CD4-positive, alpha-beta T cell (primary cell): ENCODE measurements at regions not wholly inside any gene's neighbourhood (a gene's known extent, or its start where the extent isn't known, plus 50 kb on each side); places are given as distances from the start of the nearest gene placed in this dataset.

Experiments
- ATAC-seq: fragments of 200-7000 bp; cut with Tn5 transposase; one replicate; pipeline ENCODE4 v1.10.0; 2022; ENCODE audit warnings: mild to moderate bottlenecking; ENCODE audit not compliant: poor library complexity
- CTCF ChIA-PET: fragments of 350-600 bp; sonication (Branson Sonifier 250); formaldehyde crosslinking; loops from one replicate; lab custom pipeline; 2021; ENCODE audit warnings: antibody characterized with exemption, inconsistent platforms; lab: Charles Lee
- POLR2A ChIA-PET: fragments of 350-600 bp; sonication (Branson Sonifier 250); formaldehyde crosslinking; loops from one replicate; lab custom pipeline; 2021; ENCODE audit warnings: antibody characterized with exemption, inconsistent platforms; lab: Charles Lee
- DNase-seq, 14 experiments: peaks; one replicate each; pipeline ENCODE4 v3.0.0-alpha.2; 2013 to 2020; ENCODE audit warnings: mixed read lengths in 2 of 14
- H3K27ac ChIP-seq, 2 donors: one replicate each; pipeline versions ENCODE4 v1.5.1 to v1.7.0; 2013; ENCODE audit warnings: low read length in 2 of 2, low read depth in 1 of 2, mild to moderate bottlenecking in 1 of 2
- H3K27me3 ChIP-seq, 2 experiments: 1 replicate in 1 of 2; 2 replicates in 1 of 2; pipeline versions ENCODE4 v1.6.1 to v1.7.0; 2013; ENCODE audit warnings: low read length in 2 of 2, control low read depth in 1 of 2, mild to moderate bottlenecking in 1 of 2, moderate library complexity in 1 of 2; ENCODE audit not compliant: insufficient read depth in 2 of 2, control insufficient read depth in 1 of 2
- H3K36me3 ChIP-seq: one replicate; pipeline ENCODE4 v1.6.1; 2013; ENCODE audit warnings: low read length, control low read depth; ENCODE audit not compliant: insufficient read depth
- H3K4me1 ChIP-seq: one replicate; pipeline ENCODE4 v1.6.1; 2013; ENCODE audit warnings: low read length, control low read depth; ENCODE audit not compliant: insufficient read depth
- H3K4me3 ChIP-seq: one replicate; pipeline ENCODE4 v1.5.1; 2013; ENCODE audit warnings: mild to moderate bottlenecking, low read length, moderate library complexity
- H3K9me3 ChIP-seq, 2 experiments: 1 replicate in 1 of 2; 2 replicates in 1 of 2; pipeline versions ENCODE4 v1.6.1 to v1.7.0; 2013; ENCODE audit warnings: low read length in 2 of 2, mild to moderate bottlenecking in 2 of 2, control low read depth in 1 of 2, moderate library complexity in 1 of 2; ENCODE audit not compliant: control insufficient read depth in 1 of 2, insufficient read depth in 1 of 2
- H3K27ac Mint-ChIP-seq: one replicate; pipeline ENCODE4 v1.8.0; 2020; ENCODE audit warnings: mixed read lengths
- H3K27me3 Mint-ChIP-seq: one replicate; pipeline ENCODE4 v1.8.0; 2021; ENCODE audit warnings: mixed read lengths
- H3K36me3 Mint-ChIP-seq: one replicate; pipeline ENCODE4 v1.8.0; 2021; ENCODE audit warnings: low read depth, mixed read lengths
- H3K4me1 Mint-ChIP-seq: one replicate; pipeline ENCODE4 v1.8.0; 2021; ENCODE audit warnings: low read depth, mixed read lengths
- H3K4me3 Mint-ChIP-seq: one replicate; pipeline ENCODE4 v1.8.0; 2020; ENCODE audit warnings: mild to moderate bottlenecking, mixed read lengths
- H3K9me3 Mint-ChIP-seq: one replicate; pipeline ENCODE4 v1.8.0; 2020; ENCODE audit warnings: mixed read lengths
- intact Hi-C, 2 experiments: fragments of 100-400 bp; cut with DNase I in 1 of 2; cut with micrococcal nuclease in 1 of 2; formaldehyde crosslinking; loops; one replicate each; pipeline versions ENCODE4 v1.15.1 to v1.9.0; 2023 to 2025; cut with DNase I, micrococcal nuclease
- TF ChIP-seq, protein P1 (sequence below): fragments of 200-600 bp; IDR thresholded peaks from one replicate; pipeline ENCODE4 v1.8.0; 2022; ENCODE audit warnings: antibody characterized with exemption, mild to moderate bottlenecking

DNA sequence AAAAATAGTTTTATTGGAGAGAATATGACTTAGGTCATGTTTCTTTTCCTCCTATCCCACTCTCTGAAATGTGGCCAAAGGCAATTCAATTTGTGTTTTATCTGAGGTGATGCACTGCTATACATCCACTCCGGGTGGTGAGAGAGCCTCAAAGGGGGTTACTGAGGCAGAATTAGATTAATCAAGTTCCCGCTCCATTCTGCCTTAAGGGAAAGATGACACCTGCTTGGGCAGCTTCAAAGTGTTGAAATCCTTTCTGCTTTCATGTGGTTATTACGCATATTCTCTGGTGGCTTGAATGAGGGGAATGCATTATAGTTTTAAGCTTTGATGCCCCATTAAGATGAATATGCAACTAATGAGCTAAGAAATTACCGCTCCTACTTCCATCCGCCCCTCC is 213.0 kb upstream of the TMEFF2 start:
- H3K27ac Mint-ChIP-seq, result no peak overlapping the region
- Histone ChIP-seq H3K36me3 (no peaks in the 10 kb centered on the region), H3K4me3 (no peak overlapping the region), H3K4me1 (no peaks in the 10 kb centered on the region), H3K9me3 (no peaks in the 10 kb centered on the region), H3K27ac (no peak overlapping the region), H3K27me3 (no peaks in the 10 kb centered on the region)
- ChIA-PET POLR2A (no interaction called here), CTCF (no interaction called here)
- H3K27me3 Mint-ChIP-seq, result no peaks in the 10 kb centered on the region
- ATAC-seq, result no peak
- no peak overlapping the region for H3K4me3 Mint-ChIP-seq
- TF ChIP-seq, protein P1, sequence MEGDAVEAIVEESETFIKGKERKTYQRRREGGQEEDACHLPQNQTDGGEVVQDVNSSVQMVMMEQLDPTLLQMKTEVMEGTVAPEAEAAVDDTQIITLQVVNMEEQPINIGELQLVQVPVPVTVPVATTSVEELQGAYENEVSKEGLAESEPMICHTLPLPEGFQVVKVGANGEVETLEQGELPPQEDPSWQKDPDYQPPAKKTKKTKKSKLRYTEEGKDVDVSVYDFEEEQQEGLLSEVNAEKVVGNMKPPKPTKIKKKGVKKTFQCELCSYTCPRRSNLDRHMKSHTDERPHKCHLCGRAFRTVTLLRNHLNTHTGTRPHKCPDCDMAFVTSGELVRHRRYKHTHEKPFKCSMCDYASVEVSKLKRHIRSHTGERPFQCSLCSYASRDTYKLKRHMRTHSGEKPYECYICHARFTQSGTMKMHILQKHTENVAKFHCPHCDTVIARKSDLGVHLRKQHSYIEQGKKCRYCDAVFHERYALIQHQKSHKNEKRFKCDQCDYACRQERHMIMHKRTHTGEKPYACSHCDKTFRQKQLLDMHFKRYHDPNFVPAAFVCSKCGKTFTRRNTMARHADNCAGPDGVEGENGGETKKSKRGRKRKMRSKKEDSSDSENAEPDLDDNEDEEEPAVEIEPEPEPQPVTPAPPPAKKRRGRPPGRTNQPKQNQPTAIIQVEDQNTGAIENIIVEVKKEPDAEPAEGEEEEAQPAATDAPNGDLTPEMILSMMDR, result no peak
- H3K4me1 Mint-ChIP-seq, result no peaks in the 10 kb centered on the region
- intact Hi-C loops, result no loop called here
- no peaks in the 10 kb centered on the region for H3K9me3 Mint-ChIP-seq
- no peaks in the 10 kb centered on the region for H3K36me3 Mint-ChIP-seq
- DNase-seq, result no peak

- H3K27ac ChIP-seq, result no peak overlapping the region
- DNase-seq (no peak), ATAC-seq (no peak)
- intact Hi-C loops, result no loop called here
- no peaks in the 10 kb centered on the region for H3K9me3 ChIP-seq
- POLR2A ChIA-PET, result no interaction called here
- H3K27me3 ChIP-seq, result no peaks in the 10 kb centered on the region
- no peak overlapping the region for H3K27ac Mint-ChIP-seq
- H3K36me3 Mint-ChIP-seq, result no peaks in the 10 kb centered on the region
- no peak overlapping the region for H3K4me3 ChIP-seq
- TF ChIP-seq, protein P1, result no peak
- CTCF ChIA-PET, result no interaction called here
- no peaks in the 10 kb centered on the region for H3K9me3 Mint-ChIP-seq
- H3K4me3 Mint-ChIP-seq, result no peak overlapping the region
- no peaks in the 10 kb centered on the region for H3K27me3 Mint-ChIP-seq
- no peaks in the 10 kb centered on the region for H3K4me1 Mint-ChIP-seq
- H3K36me3 ChIP-seq, result no peaks in the 10 kb centered on the region
- H3K4me1 ChIP-seq, result no peaks in the 10 kb centered on the region
Measured at GRCh38 chr2:192398236-192398635, 203.5 kb upstream of the TMEFF2 start.

GRCh38 chr2:192394605-192395004 is 199.9 kb upstream of the TMEFF2 start:
- intact Hi-C loops, result no loop called here
- Mint-ChIP-seq H3K4me3 (no peak overlapping the region), H3K27me3 (no peaks in the 10 kb centered on the region), H3K9me3 (no peaks in the 10 kb centered on the region), H3K27ac (no peak overlapping the region), H3K4me1 (no peaks in the 10 kb centered on the region), H3K36me3 (no peaks in the 10 kb centered on the region)
- no peak for ATAC-seq
- no peaks in the 10 kb centered on the region for H3K9me3 ChIP-seq
- ChIA-PET POLR2A (no interaction called here), CTCF (no interaction called here)
- no peak overlapping the region for H3K27ac ChIP-seq
- H3K4me1 ChIP-seq, result no peaks in the 10 kb centered on the region
- H3K36me3 ChIP-seq, result no peaks in the 10 kb centered on the region
- H3K4me3 ChIP-seq, result no peak overlapping the region
- TF ChIP-seq, protein P1, result no peak
- DNase-seq, result no peak
- H3K27me3 ChIP-seq, result no peaks in the 10 kb centered on the region
